HuH-7 (cell line): ENCODE measurements at regions not wholly inside any gene's neighbourhood (a gene's known extent, or its start where the extent isn't known, plus 50 kb on each side); places are given as distances from the start of the nearest gene placed in this dataset.
"Not testable (repeated sequence)": the region's sequence is repeated elsewhere in the genome, so short reads cannot be mapped to it uniquely, and the experiment has no call there.

Experiments
- DNase-seq: peaks from one replicate; pipeline ENCODE4 v3.0.0; 2011; ENCODE audit warnings: low spot score

DNA sequence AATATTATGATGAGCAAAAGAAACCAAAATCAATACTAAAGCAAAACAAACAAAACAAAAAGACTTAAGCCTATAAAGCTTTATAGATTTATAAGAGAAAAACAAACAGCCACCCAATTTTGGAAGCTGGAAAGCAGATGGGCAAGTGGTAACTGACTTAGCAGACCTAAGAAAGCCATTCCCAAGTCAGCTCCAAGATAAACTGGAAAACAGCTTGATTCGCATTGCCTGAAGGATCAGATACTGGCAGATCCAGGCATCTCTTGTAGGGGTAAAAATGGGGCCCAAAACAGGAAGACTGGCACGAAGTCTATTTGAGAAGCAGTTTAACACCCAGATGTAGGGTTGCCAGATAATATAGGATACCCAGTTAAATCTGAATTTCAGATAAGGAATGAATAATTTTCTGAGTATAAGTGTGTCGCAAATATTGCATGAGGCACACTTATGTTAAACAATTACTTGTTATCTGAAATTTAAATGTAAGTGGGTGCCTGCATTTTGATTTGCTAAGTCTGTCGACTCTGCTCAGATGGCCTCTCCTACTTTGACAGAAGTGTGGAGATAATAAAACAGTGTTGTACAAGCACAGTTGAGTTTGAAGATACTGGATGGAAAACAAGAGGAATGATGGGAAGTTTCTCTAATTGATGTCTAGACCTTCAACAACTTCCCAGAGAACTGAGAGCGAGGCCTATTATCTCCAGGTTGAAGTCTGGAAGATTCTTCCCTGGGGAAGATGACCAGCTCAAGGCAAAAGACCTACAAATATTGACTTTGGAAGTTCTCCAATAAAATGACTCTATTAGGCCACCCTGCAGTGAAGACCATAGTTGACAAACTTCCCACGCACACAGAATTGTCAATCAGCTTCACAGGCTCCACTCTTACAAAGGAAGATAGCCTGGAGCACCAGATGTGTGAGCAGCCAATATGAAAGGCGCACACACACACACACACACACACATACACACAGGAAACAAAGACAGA lies 113.4 kb downstream of the FAM50B start:
- DNase-seq = no peak

DNA sequence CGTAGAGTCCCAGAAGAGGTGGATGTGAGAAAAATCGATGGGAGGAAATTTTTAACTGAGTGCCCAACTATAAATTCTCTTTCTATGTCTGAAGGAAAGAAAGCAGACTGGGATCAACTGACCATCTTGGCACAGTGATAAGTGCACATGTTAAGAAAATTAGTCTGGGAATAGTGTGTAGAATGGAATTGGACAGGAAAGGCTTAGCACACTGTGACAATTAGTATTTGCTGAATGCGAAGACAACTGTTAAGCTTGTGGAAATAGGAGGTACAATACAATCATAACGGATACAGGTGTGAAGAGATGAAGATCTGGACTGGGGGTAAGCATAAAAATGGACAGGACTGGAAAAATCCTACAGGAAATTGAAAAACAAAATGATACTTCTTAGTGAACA lies 114.3 kb downstream of the FAM50B start:
- no peak for DNase-seq

DNA sequence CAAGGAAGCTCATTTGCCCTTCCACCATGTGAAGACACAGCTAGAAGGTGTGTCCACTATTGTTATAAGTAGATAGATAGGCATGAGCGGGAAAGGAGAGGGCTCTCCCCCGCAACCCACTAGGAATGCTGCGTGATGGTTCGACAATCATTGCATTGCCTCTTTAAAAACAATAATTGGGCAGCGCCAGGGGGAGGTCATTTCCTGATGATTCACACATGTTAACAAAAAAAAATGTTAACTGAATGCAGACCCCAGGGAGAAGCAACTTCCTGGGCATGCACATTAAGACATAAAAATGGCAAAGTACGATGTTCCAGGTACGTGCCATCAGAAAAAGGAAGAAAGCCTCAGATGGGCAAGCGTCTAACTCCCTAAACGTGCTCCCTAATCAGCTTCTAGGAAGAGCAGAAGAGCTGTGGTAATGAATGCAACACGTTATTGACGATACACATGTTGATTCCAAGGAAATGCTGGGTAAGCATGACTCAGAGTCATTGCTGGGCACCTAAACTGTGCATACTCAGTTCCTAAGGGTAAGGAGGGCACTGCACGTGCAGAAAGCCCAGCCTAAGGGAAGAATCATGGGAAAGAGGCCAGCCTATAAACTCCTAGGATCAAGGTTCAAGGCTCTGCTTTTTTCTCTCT lies 113.7 kb downstream of the FAM217A start:
- no peak for DNase-seq

DNA sequence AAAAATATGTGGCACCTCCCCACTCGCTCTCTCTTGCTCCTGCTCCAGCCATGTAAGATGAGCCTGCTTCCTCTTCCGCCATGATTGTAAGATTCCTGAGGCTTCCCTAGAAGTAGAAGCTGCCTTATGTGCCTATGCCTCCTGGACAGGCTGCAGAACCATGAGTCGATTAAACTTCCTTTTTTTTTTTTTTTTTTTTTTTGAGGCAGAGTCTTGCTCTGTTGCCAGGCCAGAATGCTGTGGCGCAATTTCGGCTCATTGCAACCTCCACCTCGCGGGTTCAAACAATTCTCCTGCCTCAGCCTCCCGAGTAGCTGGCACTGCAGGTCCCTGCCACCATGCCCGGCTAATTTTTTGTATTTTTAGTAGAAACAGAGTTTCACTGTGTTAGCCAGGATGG lies 112.5 kb downstream of the FAM217A start:
- no peak for DNase-seq

DNA sequence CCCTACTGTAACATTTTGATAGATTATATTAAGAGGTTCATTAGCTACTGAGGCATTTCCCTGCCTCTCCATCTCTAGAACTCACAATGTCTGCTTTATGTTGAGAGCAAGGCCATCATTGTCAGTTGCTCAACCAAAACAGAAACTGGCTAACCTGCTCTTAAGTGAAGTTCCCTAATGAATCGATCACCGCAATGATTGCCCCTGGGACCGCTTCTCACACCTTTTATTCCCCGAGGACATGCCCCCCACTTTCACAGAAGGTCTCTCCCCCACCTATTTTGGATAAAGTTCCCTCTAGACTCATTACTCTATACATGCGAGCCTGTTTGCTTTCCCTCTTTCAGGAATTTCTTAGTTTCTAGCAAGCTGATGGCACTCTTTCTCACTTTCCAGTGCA lies 108.8 kb downstream of the FAM217A start:
- DNase-seq = no peak

DNA sequence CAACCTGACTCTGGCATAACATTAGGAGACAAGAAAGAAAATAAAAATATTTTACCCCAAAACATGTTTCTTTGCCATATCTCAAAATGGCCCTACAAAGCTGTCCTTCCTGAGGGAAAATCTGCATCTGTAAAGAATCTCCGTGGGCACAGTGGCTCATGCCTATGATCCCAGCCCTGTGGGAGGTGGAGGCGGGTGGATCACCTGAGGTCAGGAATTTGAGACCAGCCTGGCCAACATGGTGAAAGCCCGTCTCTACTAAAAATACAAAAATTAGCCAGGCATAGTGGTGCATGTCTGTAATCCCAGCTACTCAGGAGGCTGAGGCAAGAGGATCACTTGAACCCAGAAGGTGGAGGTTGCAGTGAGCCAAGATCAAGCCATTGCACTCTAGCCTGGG lies 105.8 kb downstream of the FAM217A start:
- DNase-seq = not testable (repeated sequence)

DNA sequence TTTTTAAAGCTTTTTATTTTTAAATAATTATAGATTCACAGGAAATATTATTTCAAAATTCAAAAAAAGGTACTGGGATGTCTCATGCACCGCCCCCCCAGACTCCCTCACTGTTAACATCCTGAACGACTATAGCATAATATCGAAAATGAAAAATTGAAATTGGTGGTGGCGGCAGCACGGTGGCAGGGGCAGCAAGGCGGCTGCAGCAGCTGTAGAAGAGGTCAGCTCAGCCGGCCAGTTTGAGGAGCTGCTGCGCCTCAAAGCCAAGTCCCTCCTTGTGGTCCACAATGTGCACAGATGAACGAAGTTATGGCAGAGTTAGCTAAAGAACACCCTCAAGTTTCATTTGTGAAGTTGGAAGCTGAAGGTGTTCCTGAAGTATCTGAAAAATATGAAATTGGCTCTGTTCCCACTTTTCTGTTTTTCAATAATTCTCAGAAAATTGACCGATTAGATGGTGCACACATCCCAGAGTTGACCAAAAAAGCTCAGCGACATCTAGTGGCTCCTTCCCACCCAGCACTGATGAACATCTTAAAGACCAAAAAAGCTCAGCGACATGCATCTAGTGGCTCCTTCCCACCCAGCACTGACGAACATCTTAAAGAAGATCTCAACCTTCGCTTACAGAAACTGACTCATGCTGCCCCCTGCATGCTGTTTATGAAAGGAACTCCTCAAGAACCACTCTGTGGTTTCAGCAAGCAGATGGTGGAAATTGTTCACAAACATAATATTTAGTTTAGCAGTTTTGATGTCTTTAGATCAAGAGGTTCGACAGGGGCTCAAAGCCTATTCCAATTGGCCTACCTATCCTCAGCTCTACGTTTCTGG lies 100.8 kb downstream of the FAM217A start:
- peak; percentile 10 for DNase-seq

DNA sequence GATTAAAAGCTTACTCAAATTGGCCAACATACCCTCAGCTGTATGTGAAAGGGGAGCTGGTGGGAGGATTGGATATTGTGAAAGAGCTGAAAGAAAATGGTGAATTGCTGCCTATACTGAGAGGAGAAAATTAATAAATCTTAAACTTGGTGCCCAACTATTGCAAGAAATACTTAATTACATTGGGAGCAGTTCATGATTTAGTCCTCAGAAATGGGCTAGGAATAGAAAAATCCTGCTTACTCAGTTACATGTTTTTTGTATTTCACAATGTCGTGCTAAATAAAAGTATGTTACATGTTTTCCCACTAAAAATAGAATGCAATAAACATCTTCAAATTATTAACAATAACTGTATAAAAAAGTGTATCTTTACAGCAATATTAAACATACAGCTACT lies 100.0 kb downstream of the FAM217A start:
- not testable (repeated sequence) for DNase-seq

DNA sequence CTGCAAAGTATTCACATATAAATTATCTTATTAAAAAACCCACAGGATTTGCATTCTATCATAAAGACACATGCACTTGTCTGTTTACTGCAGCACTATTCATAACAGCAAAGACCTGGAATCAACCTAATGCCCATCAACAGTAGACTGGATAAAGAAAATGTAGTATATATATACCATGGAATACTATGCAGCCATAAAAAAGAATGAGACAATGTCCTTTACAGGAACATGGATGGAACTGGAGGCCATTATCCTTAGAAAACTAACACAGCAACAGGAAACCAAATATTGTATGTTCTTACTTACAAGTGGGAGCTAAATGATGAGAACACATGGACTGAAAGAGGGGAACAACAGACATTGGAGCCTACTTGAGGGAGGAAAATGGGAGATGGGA lies 97.0 kb downstream of the FAM217A start:
- no peak for DNase-seq

DNA sequence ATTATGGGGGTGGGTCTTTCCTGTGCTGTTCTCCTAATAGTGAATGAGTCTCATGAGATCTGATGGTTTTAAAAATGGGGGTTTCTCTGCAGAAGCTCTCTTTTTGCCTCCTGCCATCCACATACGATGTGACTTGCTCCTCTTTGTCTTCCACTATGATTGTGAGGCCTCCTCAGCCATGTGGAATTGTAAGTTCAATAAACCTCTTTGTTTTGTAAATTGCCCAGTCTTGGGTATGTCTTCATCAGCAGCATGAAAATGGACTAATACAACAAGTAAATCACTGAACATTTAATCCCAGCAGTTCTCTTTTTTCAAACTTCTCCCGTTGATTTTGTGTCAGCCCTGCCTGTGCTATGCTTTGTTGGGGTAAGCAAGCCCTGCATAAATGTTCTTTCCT lies 95.2 kb downstream of the FAM217A start:
- DNase-seq = no peak

DNA sequence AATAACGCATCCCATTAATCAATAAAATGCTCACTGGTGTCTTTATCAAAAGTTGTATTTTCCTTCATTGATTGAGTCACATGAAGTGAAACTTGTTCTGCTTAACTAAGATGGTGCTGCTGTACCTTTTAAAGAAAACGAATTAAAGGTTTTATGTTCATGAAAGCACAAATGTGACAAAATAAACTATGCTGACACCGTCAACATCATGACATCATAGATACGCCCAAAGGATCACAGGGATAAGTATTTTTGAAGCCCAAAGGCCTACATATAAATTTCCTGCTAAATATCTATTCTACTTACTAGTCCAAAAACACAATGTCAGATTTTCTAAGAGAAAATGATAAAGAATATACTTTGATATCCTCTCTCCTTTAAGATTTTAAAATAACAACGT lies 94.4 kb downstream of the FAM217A start:
- no peak for DNase-seq

DNA sequence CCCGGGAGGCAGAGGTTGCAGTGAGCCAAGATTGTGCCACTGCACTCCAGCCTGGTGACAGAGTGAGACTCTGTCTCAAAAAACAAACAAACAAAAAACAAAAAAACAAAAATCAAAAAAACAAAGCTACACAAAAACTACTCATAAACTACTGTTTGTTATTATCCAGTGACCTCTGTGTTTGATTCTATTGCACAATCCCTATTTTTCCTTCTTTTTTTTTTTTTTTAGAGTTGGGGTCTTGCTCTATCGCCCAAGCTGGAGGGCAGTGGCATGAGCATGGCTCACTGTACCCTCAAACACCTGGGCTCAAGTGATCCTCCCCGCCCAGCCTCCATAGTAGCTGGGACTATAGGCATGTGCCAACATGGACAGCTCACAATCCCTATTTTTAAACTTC lies 92.7 kb downstream of the FAM217A start:
- DNase-seq = no peak

DNA sequence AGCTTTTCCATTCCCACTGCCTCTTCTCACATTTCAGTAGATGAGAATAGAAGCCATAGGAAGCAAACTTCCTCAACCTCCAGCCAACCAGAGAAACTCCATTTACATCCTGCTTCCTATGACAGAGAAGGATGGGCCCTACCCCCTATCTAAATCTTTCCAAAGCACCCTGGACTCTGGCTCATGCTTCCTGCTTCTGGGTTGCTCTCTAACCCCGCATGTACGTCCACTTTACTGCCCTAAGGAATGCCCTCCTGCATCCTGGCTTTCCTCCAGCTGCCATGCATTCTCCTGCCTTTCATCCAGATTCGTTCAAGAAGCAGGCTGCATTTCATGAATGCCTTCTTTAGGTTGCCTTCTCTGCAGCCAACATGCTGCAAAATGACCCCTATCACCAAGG lies 91.9 kb downstream of the FAM217A start:
- no peak for DNase-seq

DNA sequence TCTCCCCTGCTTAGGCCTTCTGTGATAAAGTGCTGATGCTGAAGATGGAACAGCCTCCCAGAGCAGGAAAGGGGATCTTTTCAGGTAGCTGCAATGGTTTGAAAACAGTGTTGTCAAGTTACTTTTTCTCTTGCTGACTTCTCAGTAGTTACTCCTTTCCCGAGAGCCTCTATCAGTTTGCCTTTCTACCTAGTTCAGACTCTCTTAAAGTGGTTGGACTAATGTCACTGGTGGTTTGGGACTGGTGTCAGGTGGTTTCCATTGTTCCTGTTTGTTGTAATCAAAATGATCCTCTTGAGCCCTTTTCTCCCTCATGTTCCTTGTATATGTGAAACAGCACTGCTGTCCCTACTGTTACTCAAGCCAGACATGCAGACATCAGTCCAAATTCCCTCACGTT lies 91.4 kb downstream of the FAM217A start:
- DNase-seq = no peak

DNA sequence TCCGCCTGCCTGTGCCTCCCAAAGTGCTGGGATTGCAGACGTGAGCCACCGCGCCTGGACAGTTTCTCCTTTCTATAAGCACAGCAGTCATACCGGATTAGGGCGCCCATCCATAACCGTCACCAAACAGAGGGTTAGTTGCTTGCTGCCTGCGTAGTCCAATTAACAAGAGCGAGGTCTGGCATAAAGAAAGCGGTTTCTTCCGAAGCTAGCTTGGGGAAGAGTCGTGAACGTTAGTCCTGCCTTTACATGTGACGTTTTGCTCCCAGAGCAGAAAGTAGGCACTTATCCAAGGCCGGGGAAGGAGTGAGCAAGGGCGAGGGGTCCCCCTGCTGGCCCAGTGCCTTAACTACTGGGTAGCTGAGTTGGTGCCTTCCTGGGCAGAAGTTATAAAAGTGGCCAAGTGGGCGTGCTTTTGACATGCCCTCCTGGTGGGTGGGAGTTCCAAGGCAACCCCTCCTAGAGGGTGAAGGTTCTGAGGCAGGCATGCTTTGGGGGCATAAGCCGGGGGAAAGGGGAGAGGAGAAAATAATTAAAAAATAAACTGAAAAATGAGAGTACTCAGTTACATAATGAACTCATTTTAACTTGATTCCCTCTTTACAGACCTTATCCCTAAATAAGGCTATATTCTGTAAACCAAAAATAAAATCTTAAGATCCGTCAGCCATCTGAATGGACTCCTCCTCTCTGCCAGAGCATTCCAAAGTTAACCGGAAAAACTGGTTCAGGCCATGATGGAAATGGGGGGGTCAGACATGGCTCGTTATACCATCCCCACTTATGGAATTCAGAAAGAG lies 88.0 kb downstream of the FAM217A start:
- DNase-seq = peak; percentile 64

DNA sequence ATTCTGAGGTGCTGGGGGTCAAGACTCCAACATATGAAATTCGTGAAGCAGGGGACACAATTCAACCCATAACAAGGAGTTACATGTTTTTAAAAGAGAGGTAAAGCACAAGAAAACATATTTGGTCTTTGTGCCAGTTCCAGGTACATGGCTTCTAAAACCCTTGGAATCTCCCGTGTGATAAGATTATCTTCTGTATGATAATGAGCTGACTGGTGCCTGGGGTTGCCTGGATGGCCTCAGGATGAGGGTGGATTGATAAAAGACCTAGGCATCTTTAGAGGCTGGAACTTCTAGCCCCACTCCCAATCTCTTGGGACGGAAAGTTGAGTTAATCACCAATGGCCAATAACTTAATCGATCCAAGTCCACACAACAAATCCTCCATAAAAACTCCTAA lies 87.0 kb downstream of the FAM217A start:
- DNase-seq = no peak

DNA sequence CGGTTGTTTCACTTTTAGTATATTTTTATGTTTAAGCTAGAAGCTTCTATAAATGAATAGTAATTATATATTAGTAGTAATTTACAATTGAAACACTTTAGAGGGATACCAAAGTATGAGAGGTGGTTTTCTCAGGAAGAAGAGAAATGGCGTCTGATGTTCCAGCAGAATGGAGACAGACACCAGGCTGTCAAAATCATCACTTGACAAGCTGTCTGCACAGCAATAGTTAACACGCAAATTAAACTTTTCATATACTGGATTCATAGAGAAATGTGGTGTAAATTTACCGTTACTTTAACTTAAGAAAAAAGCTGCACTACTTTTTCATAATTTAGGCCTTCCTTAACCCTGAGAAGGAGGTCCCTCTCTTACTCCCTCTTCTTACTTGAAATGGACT lies 82.6 kb downstream of the FAM217A start:
- no peak for DNase-seq

DNA sequence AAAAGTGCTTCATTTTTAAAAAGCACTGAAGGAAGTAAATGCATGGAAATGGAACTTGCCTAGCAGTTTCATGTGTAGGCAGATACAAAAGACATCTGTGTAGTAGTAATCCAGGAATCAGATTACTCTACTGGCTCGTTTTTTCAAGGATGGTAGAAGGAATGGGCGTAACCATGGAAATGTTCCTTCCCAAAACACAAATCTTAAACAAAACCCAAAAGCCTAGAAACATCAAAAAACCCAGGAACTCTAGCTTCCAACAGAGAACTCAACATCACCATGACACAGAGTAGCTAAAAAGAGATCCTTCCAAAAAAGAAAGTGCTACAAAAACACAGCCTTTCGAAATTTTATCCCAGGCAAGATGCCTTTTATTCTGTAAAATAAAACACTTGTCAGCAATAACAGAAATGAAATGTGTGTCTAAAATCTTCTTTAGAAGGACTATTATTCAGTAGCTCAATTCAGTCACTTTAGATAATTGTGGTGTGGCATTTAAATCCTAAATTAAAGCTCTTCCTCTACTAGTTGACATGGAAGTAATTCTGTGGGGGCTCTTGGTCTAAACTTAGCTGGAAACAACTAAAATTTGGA lies 81.7 kb downstream of the FAM217A start:
- DNase-seq = no peak

DNA sequence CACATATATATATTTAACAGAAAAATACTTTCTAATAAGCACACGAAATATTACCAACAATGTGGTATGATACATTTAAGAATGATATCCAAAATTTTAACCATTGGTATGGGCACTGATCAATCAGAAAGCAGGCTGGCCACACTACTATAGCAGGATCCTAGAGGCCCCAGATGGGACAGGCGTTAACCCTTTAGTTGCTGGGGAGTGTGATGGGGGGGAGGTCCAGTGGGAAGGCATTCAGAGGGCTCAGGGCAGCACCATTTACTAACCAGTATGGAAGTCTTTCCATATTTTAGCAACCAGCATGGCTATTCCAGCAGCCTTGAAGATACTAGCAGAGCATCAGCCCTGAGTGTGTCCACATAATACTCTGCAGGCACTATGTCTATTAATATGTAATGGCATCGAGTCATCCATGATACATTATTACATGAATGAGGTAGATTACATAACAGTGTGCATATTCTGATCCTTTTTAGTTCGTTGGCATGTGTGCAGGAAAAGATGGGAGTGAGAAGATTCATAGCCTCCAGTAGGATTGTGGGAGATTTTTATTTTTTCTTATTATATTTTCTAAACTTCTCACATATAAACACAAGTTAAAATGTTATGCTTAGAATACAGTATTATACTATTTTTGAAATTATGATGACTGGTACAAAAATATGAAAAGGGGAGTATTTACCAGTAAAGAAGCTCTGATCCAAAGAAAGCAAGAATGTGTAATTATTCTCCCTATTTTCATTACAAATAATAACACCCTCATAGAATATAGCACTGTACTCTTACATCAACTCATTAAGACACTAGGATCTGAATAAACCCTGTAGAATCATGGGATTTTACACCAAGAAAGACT lies 78.9 kb downstream of the FAM217A start:
- DNase-seq = no peak

DNA sequence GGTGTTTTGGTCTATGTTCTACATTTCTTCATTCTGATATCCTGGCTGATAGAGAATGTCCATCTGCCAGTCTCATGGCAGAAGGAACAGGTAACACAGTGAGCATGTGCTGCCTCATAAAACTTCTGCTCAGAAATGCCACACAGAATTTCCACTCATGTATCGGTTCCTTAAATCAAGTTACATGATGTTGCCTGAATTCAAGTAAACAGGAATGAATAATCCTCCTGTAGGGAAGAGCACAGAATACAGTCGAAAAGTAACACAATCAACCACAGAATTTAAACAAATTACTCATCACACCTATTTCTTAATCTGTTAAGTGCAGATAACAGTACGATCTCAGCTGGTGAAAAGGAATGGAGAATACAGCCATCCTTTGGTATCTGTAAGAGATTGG lies 74.7 kb downstream of the FAM217A start:
- no peak for DNase-seq
